OCI-LY7 (cell line): ENCODE measurements at regions not wholly inside any gene's neighbourhood (a gene's known extent, or its start where the extent isn't known, plus 50 kb on each side); places are given as distances from the start of the nearest gene placed in this dataset.

Experiments
- BruUV-seq: library from RNA; stranded (reverse); fragments of 400-500 nt; replicated peaks from 2 replicates; lab custom pipeline; 2021; lab: Mats Ljungman, UMichigan
- CTCF ChIA-PET: fragments of 300-600 bp; sonication (Branson Sonifier 250); formaldehyde crosslinking; loops from one replicate; lab custom pipeline; 2022; ENCODE audit warnings: antibody characterized with exemption; ENCODE audit not compliant: unreplicated experiment; lab: Charles Lee
- POLR2A ChIA-PET: fragments of 300-600 bp; sonication (Branson Sonifier 250); formaldehyde crosslinking; loops from one replicate; lab custom pipeline; 2022; ENCODE audit warnings: antibody characterized with exemption; lab: Charles Lee
- DNase-seq: peaks from one replicate; pipeline ENCODE4 v3.0.0-alpha.2; 2015; ENCODE audit warnings: low spot score
- H2AFZ ChIP-seq: fragments of 200-600 bp; sonication (generic), shearing (Covaris generic); 2 replicates; pipeline ENCODE4 v1.6.1; 2014; ENCODE audit warnings: mild to moderate bottlenecking, antibody characterized with exemption, low read length, moderate library complexity
- H3K27ac ChIP-seq: fragments of 200-600 bp; sonication (generic); 2 replicates; pipeline ENCODE4 v1.5.1; 2014; ENCODE audit warnings: mixed run types, low read depth, mild to moderate bottlenecking, moderate library complexity, low read length, inconsistent platforms; ENCODE audit not compliant: poor library complexity, severe bottlenecking
- H3K36me3 ChIP-seq: fragments of 200-600 bp; sonication (generic); 2 replicates; pipeline ENCODE4 v1.6.1; 2014; ENCODE audit warnings: mild to moderate bottlenecking, antibody characterized with exemption, low read length, moderate library complexity, mixed read lengths; ENCODE audit not compliant: insufficient read depth
- H3K4me1 ChIP-seq: fragments of 200-600 bp; sonication (generic); 2 replicates; pipeline ENCODE4 v1.5.1; 2014; ENCODE audit warnings: mild to moderate bottlenecking, low read length; ENCODE audit not compliant: insufficient read depth, poor library complexity, severe bottlenecking
- H3K4me2 ChIP-seq: fragments of 200-600 bp; sonication (generic); 2 replicates; pipeline ENCODE4 v1.6.1; 2014; ENCODE audit warnings: mild to moderate bottlenecking, low read length
- H3K4me3 ChIP-seq: fragments of 200-600 bp; sonication (generic); 2 replicates; pipeline ENCODE4 v1.5.1; 2014; ENCODE audit warnings: mild to moderate bottlenecking, low read depth, low read length; ENCODE audit not compliant: poor library complexity, severe bottlenecking
- H3K79me2 ChIP-seq: fragments of 200-600 bp; sonication (generic); 2 replicates; pipeline ENCODE4 v1.6.1; 2016; ENCODE audit warnings: low read depth, mild to moderate bottlenecking, low read length, moderate library complexity, mixed read lengths; ENCODE audit not compliant: insufficient read depth
- H3K9me2 ChIP-seq: fragments of 200-600 bp; sonication (generic); 2 replicates; pipeline ENCODE4 v1.6.1; 2016; ENCODE audit warnings: mild to moderate bottlenecking, low read length, mixed read lengths; ENCODE audit not compliant: insufficient read depth
- H3K9me3 ChIP-seq: fragments of 200-600 bp; sonication (generic); 2 replicates; pipeline ENCODE4 v1.6.1; 2014; ENCODE audit warnings: mild to moderate bottlenecking, mixed run types, low read length, mixed read lengths
- H4K20me1 ChIP-seq: fragments of 200-600 bp; sonication (generic); 2 replicates; pipeline ENCODE4 v1.6.1; 2014; ENCODE audit warnings: mild to moderate bottlenecking, antibody characterized with exemption, low read length, moderate library complexity, mixed read lengths; ENCODE audit not compliant: insufficient read depth
- EZH2phosphoT487 ChIP-seq: fragments of 200-600 bp; sonication (generic); IDR thresholded peaks from 2 replicates; pipeline ENCODE4 v1.6.1; 2018; ENCODE audit warnings: low read depth, borderline replicate concordance, mild to moderate bottlenecking, mixed run types, antibody characterized with exemption, low read length, moderate library complexity, mixed read lengths
- intact Hi-C: fragments of 100-400 bp; cut with micrococcal nuclease; formaldehyde crosslinking; loops from one replicate; pipeline ENCODE4 v1.10.0; 2022; ENCODE audit not compliant: unreplicated experiment
- TF ChIP-seq, protein P1 (sequence below): fragments of 200-600 bp; sonication (generic); conservative IDR thresholded peaks from 2 replicates; pipeline ENCODE4 v1.5.1; 2014; ENCODE audit warnings: mild to moderate bottlenecking, antibody characterized with exemption, low read length, moderate library complexity, mixed read lengths

DNA sequence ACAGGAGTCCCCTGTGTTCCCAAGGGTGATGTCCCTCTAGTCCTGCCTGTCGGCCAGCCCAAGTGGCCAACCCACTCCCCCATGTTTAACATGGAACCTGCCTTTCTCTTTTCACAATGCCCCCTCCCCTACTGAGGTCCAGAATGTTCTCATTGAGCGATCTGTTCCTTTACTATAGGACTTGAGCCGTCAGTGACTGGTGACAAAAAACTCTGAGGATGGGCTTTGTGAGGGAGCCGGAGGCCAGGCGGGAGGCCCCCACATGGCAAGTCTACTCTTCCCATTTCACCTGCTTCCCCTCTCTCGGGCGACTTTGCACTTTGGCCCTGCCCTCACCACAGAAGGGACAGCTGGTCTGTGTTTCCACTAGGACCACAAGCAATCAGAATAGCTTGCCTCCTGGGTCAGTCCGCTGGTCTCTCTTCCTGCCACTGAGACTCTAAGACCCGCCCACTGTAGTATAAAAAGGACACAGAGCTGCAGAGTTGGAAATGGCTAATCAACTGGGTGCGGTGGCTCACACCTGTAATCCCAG lies 146.5 kb upstream of the RAB12 start:
- Histone ChIP-seq H3K4me3 (no peak overlapping the region), H3K4me1 (no peaks in the 10 kb centered on the region), H3K9me2 (no peaks in the 10 kb centered on the region), H3K27ac (no peak overlapping the region), H4K20me1 (no peaks in the 10 kb centered on the region), H3K9me3 (no peaks in the 10 kb centered on the region), H3K79me2 (no peaks in the 10 kb centered on the region), H2AFZ (no peak overlapping the region), H3K4me2 (no peak overlapping the region), H3K36me3 (no peaks in the 10 kb centered on the region)
- POLR2A ChIA-PET: no interaction called here
- TF ChIP-seq, protein P1, sequence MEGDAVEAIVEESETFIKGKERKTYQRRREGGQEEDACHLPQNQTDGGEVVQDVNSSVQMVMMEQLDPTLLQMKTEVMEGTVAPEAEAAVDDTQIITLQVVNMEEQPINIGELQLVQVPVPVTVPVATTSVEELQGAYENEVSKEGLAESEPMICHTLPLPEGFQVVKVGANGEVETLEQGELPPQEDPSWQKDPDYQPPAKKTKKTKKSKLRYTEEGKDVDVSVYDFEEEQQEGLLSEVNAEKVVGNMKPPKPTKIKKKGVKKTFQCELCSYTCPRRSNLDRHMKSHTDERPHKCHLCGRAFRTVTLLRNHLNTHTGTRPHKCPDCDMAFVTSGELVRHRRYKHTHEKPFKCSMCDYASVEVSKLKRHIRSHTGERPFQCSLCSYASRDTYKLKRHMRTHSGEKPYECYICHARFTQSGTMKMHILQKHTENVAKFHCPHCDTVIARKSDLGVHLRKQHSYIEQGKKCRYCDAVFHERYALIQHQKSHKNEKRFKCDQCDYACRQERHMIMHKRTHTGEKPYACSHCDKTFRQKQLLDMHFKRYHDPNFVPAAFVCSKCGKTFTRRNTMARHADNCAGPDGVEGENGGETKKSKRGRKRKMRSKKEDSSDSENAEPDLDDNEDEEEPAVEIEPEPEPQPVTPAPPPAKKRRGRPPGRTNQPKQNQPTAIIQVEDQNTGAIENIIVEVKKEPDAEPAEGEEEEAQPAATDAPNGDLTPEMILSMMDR: no peak
- TF ChIP-seq EZH2phosphoT487: no peak
- intact Hi-C loops: no loop called here
- CTCF ChIA-PET: no interaction called here
- no peak for DNase-seq
- no TSS peak for BruUV-seq

DNA sequence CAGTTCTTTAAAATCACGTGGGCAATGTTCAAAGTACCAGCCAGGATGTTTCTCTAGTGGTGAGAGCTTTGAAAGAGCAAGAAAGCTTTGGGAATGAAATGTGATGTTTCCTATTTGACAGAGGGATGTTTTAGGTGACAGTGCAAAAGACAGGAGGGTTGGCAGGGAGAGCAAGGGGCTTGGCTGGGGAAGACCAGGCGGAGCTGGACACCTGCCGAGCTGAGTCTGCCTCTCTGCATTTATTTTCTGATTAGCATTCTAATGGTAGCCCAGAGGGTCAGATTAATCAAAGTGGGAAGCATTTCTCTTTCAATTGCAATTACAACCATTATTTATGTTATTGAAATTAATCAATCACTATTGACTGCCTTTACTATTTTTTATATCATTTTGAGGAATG lies 145.4 kb upstream of the RAB12 start:
- Histone ChIP-seq H3K4me2 (no peak overlapping the region), H3K27ac (no peak overlapping the region), H3K9me3 (no peaks in the 10 kb centered on the region), H3K4me1 (no peaks in the 10 kb centered on the region), H4K20me1 (no peaks in the 10 kb centered on the region), H3K4me3 (no peak overlapping the region), H3K9me2 (no peaks in the 10 kb centered on the region), H2AFZ (no peak overlapping the region), H3K79me2 (no peaks in the 10 kb centered on the region), H3K36me3 (no peaks in the 10 kb centered on the region)
- POLR2A ChIA-PET: interaction anchor here (0.6 kb wide), 1 partner anchor 112 kb away, joined by 3 read pairs; no protein-coding TSS in a partner anchor
- DNase-seq: no peak
- intact Hi-C loops: no loop called here
- no TSS peak for BruUV-seq
- CTCF ChIA-PET: no interaction called here
- TF ChIP-seq, protein P1: no peak
- TF ChIP-seq EZH2phosphoT487: no peak

DNA sequence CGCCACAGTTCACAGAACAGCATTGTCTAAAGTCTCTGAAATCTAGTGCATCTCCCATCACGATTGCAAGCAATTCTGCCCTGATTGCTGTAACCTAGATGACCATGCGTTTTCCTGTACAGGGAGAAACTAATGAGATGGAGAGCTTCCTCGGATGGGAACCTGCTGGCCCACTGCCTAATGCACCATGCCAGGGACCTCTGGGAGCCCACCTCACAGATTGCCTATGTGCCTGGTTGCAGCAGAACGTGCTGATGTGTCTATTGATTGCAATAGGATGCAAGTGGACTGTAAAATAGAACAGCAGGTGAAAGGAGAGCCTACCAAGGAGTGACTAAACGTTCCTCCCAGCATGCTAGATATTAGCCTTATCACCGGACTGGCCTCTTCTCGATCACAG lies 141.0 kb upstream of the RAB12 start:
- Histone ChIP-seq H3K27ac (no peak overlapping the region), H3K9me2 (no peaks in the 10 kb centered on the region), H3K9me3 (no peaks in the 10 kb centered on the region), H3K79me2 (no peaks in the 10 kb centered on the region), H3K4me1 (no peaks in the 10 kb centered on the region), H3K4me3 (no peak overlapping the region), H2AFZ (no peak overlapping the region), H3K4me2 (no peak overlapping the region), H4K20me1 (no peaks in the 10 kb centered on the region), H3K36me3 (no peaks in the 10 kb centered on the region)
- no peak for TF ChIP-seq EZH2phosphoT487
- TF ChIP-seq, protein P1: no peak
- DNase-seq: no peak
- ChIA-PET POLR2A (interaction anchor here (1.1 kb wide), 1 partner anchor 13 kb away, joined by 3 read pairs; no protein-coding TSS in a partner anchor), CTCF (no interaction called here)
- no TSS peak for BruUV-seq
- intact Hi-C loops: no loop called here
